ENCODE measurements at regions not wholly inside any gene's neighbourhood (a gene's known extent, or its start where the extent isn't known, plus 50 kb on each side); places are given as distances from the start of the nearest gene placed in this dataset.

DNA sequence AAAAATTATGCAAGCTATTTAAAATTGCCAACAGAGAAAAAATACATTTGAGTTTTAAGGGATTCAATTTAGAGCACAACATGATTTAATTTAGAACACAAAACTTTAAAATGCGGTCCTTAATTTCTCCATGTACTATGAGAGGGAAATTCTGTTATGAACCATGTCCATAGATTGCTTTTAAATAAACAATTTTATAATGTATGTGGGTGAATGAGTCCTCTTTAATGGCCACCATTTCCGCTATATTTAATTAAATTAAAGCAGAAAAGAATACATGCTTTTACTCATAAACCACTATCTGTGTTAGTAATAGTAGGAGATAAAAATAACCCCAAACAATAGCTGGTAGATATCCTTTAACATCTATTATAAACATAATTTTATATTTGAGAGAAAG, 914.6 kb downstream of the LTN1 start:
- H3K36me3 Mint-ChIP-seq (ENCODE audit: unreplicated experiment): no peaks in the 10 kb centered on the region
- H3K27me3 Mint-ChIP-seq (ENCODE audit: unreplicated experiment): no peaks in the 10 kb centered on the region
- TF ChIP-seq, protein P1, sequence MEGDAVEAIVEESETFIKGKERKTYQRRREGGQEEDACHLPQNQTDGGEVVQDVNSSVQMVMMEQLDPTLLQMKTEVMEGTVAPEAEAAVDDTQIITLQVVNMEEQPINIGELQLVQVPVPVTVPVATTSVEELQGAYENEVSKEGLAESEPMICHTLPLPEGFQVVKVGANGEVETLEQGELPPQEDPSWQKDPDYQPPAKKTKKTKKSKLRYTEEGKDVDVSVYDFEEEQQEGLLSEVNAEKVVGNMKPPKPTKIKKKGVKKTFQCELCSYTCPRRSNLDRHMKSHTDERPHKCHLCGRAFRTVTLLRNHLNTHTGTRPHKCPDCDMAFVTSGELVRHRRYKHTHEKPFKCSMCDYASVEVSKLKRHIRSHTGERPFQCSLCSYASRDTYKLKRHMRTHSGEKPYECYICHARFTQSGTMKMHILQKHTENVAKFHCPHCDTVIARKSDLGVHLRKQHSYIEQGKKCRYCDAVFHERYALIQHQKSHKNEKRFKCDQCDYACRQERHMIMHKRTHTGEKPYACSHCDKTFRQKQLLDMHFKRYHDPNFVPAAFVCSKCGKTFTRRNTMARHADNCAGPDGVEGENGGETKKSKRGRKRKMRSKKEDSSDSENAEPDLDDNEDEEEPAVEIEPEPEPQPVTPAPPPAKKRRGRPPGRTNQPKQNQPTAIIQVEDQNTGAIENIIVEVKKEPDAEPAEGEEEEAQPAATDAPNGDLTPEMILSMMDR (IDR thresholded peaks at IDR 0.05; ENCODE audit: partially characterized antibody, unreplicated experiment): no peak
- peaks cover 6% of the 10 kb centered on the region for H3K4me1 Mint-ChIP-seq (ENCODE audit: low read depth, unreplicated experiment)
- DNase-seq: no peak
- H3K27ac Mint-ChIP-seq (ENCODE audit: unreplicated experiment): no peak overlapping the region
- H3K4me3 Mint-ChIP-seq (ENCODE audit: unreplicated experiment): no peak overlapping the region
- H3K9me3 Mint-ChIP-seq (ENCODE audit: unreplicated experiment): no peaks in the 10 kb centered on the region

DNA sequence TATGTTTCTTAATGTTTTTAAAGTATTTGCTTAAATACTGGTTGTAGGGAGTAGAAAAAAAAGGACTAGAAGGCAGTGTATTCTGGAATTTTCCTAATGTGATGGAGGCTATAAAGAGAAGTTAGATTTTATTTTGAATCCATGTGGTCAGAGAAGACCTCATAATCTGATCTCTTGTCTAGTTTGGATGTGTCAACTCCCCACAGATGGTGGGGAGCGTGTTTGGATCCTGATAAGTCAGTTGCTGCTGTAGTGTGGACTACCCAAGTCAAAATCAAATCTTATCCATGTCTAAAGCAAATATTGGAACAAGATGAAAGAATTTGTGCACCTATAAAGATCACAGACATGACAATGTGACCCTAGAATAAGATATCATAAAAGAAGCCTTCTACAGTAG, 918.0 kb downstream of the LTN1 start:
- TF ChIP-seq, protein P1 (IDR thresholded peaks at IDR 0.05; ENCODE audit: partially characterized antibody, unreplicated experiment): no peak
- no peak for DNase-seq
- peaks cover 6% of the 10 kb centered on the region for H3K4me1 Mint-ChIP-seq (ENCODE audit: low read depth, unreplicated experiment)
- H3K4me3 Mint-ChIP-seq (ENCODE audit: unreplicated experiment): no peak overlapping the region
- no peaks in the 10 kb centered on the region for H3K9me3 Mint-ChIP-seq (ENCODE audit: unreplicated experiment)
- H3K27me3 Mint-ChIP-seq (ENCODE audit: unreplicated experiment): peaks cover 2% of the 10 kb centered on the region
- no peak overlapping the region for H3K27ac Mint-ChIP-seq (ENCODE audit: unreplicated experiment)
- peaks cover 4% of the 10 kb centered on the region for H3K36me3 Mint-ChIP-seq (ENCODE audit: unreplicated experiment)

DNA sequence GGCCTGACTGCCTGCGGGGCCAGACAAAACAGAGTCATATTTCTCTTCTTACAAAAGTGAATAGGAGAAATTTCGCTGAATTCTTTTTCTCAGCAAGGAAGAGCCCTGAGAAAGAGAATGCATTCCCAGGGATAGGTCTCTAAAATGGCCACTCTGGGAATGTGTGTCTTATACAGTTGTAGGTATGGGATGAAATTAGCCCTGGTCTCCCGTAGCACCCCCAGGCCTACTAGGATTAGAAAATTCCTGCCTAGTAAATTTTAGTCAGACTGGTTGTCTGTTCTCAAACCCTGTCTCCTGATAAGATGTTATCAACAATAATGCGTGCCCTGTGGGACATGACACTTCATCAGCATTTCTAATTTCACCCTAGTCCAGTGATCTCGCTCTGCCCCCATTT, 920.1 kb downstream of the LTN1 start:
- H3K36me3 Mint-ChIP-seq (ENCODE audit: unreplicated experiment): peaks cover 4% of the 10 kb centered on the region

DNA sequence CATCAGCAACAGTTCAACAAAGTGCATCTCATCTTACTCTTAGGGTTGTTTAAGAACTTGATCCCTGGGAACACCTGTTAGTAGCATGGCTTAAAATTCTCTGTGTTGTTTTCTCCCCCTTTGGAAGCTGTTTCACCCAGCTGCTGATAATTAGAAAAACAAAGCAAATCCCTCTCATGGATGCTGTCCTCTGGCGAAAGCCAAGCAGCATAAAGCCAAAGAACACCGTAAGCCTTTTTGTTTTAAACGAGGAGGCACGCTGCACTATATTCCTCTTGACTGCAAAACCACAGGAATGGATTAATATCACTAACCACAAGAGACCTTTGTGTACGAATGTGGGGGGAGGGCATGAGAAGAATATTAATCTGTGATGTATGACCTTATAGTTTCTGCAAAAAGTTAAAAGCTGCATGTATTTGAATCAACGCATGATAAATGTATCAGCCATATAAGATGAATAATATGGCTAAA, 923.2 kb downstream of the LTN1 start:
- Mint-ChIP-seq H3K4me1 (ENCODE audit: low read depth, unreplicated experiment) (peaks cover 3% of the 10 kb centered on the region), H3K27ac (ENCODE audit: unreplicated experiment) (no peak overlapping the region), H3K4me3 (ENCODE audit: unreplicated experiment) (no peak overlapping the region), H3K9me3 (ENCODE audit: unreplicated experiment) (no peaks in the 10 kb centered on the region), H3K36me3 (ENCODE audit: unreplicated experiment) (peaks cover 4% of the 10 kb centered on the region), H3K27me3 (ENCODE audit: unreplicated experiment) (peaks cover 2% of the 10 kb centered on the region)
- DNase-seq: no peak
- TF ChIP-seq, protein P1 (IDR thresholded peaks at IDR 0.05; ENCODE audit: partially characterized antibody, unreplicated experiment): no peak

More for the DNA sequence above, 920.1 kb downstream of the LTN1 start:
- TF ChIP-seq, protein P1 (IDR thresholded peaks at IDR 0.05; ENCODE audit: partially characterized antibody, unreplicated experiment): no peak
- Mint-ChIP-seq H3K27me3 (ENCODE audit: unreplicated experiment) (peaks cover 2% of the 10 kb centered on the region), H3K4me3 (ENCODE audit: unreplicated experiment) (no peak overlapping the region), H3K9me3 (ENCODE audit: unreplicated experiment) (no peaks in the 10 kb centered on the region), H3K27ac (ENCODE audit: unreplicated experiment) (no peak overlapping the region), H3K4me1 (ENCODE audit: low read depth, unreplicated experiment) (peaks cover 3% of the 10 kb centered on the region)
- DNase-seq: no peak

DNA sequence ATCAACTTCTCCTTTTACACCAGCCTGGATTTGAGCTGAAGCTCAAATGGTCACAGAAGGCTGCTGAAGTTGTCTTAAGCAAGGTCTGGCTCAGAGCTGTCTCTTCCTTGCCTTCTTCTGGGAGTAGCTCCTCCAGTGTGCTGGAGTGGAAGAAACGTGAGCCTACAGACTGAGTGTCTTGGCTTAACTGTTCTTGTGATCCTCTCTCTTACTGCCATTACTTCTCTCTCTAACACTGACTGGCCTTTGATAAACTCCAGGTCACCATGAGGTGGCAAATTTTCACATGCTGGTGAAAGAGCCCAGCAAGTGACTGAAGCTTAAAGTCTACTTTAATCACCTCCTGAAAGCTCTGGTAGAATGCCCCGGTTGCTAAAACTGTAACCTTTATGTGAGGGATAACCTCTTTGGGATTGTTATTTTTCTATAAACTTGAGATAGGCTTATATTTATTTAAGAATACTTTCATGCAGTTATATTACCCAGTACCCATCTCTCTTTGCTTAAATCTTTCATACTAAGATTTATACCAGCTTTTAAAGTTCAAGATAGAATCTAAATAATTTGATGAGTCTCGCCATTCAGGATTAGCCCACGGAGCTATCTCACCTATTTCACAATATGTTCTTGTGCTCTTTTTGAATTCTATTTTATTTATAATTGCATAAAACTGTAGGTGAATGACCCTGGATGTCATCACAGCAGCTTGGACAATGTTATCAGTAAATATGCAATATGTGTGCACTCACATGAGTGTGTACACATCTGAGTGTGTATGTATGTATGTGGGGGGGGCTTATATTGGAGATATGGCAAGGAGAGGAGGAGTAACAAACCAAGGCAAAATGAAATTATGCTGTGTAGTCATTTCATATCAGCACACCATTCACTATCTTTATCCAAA, 924.0 kb downstream of the LTN1 start:
- peaks cover 4% of the 10 kb centered on the region for H3K36me3 Mint-ChIP-seq (ENCODE audit: unreplicated experiment)
- TF ChIP-seq, protein P1 (IDR thresholded peaks at IDR 0.05; ENCODE audit: partially characterized antibody, unreplicated experiment): no peak
- H3K27ac Mint-ChIP-seq (ENCODE audit: unreplicated experiment): no peak overlapping the region
- no peaks in the 10 kb centered on the region for H3K9me3 Mint-ChIP-seq (ENCODE audit: unreplicated experiment)
- DNase-seq: no peak
- peaks cover 3% of the 10 kb centered on the region for H3K4me1 Mint-ChIP-seq (ENCODE audit: low read depth, unreplicated experiment)
- H3K27me3 Mint-ChIP-seq (ENCODE audit: unreplicated experiment): peaks cover 2% of the 10 kb centered on the region
- no peak overlapping the region for H3K4me3 Mint-ChIP-seq (ENCODE audit: unreplicated experiment)
